H1 (cell line): ENCODE measurements at regions not wholly inside any gene's neighbourhood (a gene's known extent, or its start where the extent isn't known, plus 50 kb on each side); places are given as distances from the start of the nearest gene placed in this dataset.

Source experiments
- CHD7 ChIP-seq: fragments of 300-600 bp; sonication (generic); IDR thresholded peaks from 2 replicates; pipeline ENCODE4 v1.7.1; 2012; ENCODE audit warnings: low read length, moderate library complexity, mild to moderate bottlenecking, inconsistent platforms; ENCODE audit not compliant: insufficient replicate concordance
- EZH2 ChIP-seq: fragments of 200-600 bp; sonication (generic); IDR thresholded peaks from 2 replicates; pipeline ENCODE4 v1.7.1; 2012; ENCODE audit warnings: low read depth, mild to moderate bottlenecking, moderate library complexity, low read length, inconsistent platforms; ENCODE audit not compliant: severe bottlenecking
- GABPA ChIP-seq: IDR thresholded peaks from 2 replicates; pipeline ENCODE4 v1.6.1; 2011; ENCODE audit warnings: mild to moderate bottlenecking, low read length, moderate library complexity, borderline replicate concordance; ENCODE audit not compliant: insufficient read depth
- GTF2F1 ChIP-seq: IDR thresholded peaks from 2 replicates; pipeline ENCODE4 v1.6.1; 2012; ENCODE audit warnings: low read depth, low read length, improper control_type of control experiment, borderline replicate concordance
- HDAC2 ChIP-seq, 2 experiments: fragments of 300-600 bp in 1 of 2; sonication (generic) in 1 of 2; IDR thresholded peaks; 2 replicates each; pipeline ENCODE4 v1.6.1; 2011 to 2012; ENCODE audit warnings: low read depth in 2 of 2, low read length in 2 of 2, mild to moderate bottlenecking in 2 of 2, moderate library complexity in 2 of 2, borderline replicate concordance in 1 of 2, inconsistent platforms in 1 of 2
- JUN ChIP-seq: IDR thresholded peaks from 2 replicates; pipeline ENCODE4 v1.6.1; 2011; ENCODE audit warnings: low read depth, mild to moderate bottlenecking, improper control_type of control experiment, low read length
- POLR2AphosphoS5 ChIP-seq: IDR thresholded peaks from 2 replicates; pipeline ENCODE4 v1.6.1; 2011; ENCODE audit warnings: low read depth, low read length
- POU5F1 ChIP-seq: IDR thresholded peaks from 2 replicates; pipeline ENCODE4 v1.6.1; 2011; ENCODE audit warnings: low read depth, mild to moderate bottlenecking, low read length, moderate library complexity
- RFX5 ChIP-seq: IDR thresholded peaks from 2 replicates; pipeline ENCODE4 v1.6.1; 2011; ENCODE audit warnings: low read depth, low read length, improper control_type of control experiment, borderline replicate concordance
- SAP30 ChIP-seq: fragments of 300-600 bp; sonication (generic); IDR thresholded peaks from 2 replicates; pipeline ENCODE4 v1.7.1; 2012; ENCODE audit warnings: low read length, moderate library complexity, mild to moderate bottlenecking, inconsistent platforms; ENCODE audit not compliant: insufficient read depth, insufficient replicate concordance
- SP1 ChIP-seq: IDR thresholded peaks from 2 replicates; pipeline ENCODE4 v1.6.1; 2011; ENCODE audit warnings: low read depth, low read length
- SRF ChIP-seq: IDR thresholded peaks from 2 replicates; pipeline ENCODE4 v1.6.1; 2011; ENCODE audit warnings: mild to moderate bottlenecking, low read depth, low read length, moderate library complexity

- TF ChIP-seq CHD7 (no peak), GTF2F1 (no peak), JUN (no peak), POLR2AphosphoS5 (no peak), POU5F1 (no peak), HDAC2 (IDR thresholded peaks at IDR 0.05; ENCODE audit: borderline replicate concordance in 1 of 2, low read depth in 2 of 2, low read length in 2 of 2) (no peak), GABPA (no peak), EZH2 (no peak), SRF (no peak), RFX5 (no peak), SP1 (no peak), SAP30 (no peak)
These were observed 937.8 kb upstream of the MANEA start (continued) for GRCh38 chr6:94639564-94639963.
